ENCODE measurements at regions not wholly inside any gene's neighbourhood (a gene's known extent, or its start where the extent isn't known, plus 50 kb on each side); places are given as distances from the start of the nearest gene placed in this dataset.
"Not testable (repeated sequence)": the region's sequence is repeated elsewhere in the genome, so short reads cannot be mapped to it uniquely, and the experiment has no call there.

DNA sequence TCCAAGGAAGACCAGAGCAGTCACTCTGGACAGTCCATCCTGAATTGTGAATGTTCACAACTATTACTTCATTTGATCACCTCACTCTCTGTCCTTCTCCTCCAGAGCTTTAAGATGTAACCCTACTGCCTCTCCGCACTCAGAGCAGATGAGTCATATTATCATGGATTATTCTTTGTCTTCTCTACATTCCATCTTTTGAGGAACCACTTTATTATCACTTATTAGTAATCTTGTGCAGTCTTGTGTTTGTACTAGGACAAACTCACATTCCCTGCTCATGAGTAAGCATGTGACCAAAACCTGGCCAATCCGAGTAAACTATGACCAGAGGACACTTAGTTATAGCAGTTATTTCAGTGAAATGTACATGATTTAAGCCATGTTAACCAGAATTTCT lies 401.5 kb upstream of the ADGRB3 start:
- no peak for DNase-seq

DNA sequence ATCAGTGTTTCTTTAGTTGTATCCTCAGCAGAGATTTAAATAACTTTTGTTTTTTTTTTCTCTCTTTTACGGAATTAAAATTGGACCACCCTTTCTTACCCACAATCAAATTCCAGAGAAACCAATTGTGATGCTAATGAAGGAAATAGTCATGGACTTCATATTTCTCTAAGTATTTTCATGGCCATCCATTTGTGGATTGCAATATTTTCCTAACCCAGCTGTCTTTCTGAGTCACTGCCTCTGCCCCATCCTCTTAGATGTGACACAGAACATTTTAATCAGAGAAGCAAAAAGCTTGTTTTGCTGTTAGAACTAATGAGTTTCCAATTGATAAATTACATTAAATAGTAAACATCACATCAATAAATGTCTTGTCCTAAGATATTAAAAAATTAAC lies 405.5 kb upstream of the ADGRB3 start:
- DNase-seq, result no peak

DNA sequence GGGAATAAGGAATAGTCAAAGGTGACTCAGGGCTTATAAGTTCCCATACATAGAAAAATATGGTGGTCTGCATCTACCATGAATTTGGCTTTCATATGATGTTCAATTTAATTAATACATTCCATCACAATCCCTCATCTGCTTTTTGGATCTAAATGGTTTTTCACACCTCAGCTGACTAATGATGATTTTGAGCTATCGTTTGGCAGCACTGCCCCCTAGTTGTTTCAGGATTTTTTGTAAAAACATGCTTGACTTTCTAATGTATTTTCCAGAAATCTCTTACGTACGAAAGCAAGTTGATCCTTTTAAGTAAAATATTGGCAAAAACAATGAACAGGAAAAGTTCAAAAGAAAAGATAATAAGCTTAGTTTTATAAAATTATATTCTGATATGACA lies 408.6 kb upstream of the ADGRB3 start:
- no peak for DNase-seq

DNA sequence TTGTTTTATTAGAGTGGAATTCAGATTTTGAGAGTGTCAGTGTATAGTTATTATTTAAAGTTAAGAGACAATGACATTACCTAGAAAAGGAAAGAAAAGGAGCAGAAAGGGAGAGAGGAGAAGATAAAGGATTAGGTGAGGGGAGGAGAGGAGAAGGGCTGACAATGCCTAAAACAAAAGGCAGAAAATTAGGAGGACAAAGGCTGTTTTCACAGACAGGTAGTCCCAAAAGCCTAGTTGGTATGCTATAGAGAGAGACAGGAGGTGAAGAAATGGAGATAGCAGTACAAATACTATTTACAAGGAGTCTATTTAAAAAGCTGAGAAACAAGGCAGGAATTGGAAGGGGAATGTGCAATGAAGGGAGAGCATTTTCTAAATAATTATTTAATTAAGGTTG lies 409.4 kb upstream of the ADGRB3 start:
- no peak for DNase-seq

DNA sequence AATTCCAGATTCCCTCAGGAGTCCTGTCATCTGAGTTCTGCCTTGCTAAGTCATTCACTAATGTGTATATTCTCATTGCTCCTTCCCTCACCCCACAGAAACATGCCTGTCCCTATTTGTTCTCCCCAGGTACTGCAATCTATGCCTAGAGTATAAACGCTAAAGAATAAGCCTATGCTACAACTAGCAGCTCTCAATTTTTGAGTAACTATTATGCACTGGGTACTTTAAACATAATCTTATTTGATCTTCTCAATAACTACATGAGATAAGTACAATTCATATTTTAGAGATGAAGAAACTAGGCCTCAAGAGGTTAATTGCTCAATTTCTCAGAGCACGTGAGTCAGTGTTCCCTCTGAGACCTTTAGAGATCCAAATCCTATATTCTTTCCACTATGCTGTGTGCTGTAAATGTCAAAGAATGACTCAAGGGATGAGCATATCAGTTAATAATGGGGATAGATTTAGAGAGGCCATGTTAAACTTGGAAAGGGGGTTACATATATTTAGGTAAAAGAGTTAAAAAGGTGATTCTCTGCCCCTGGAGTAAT lies 423.8 kb upstream of the ADGRB3 start:
- DNase-seq, result no peak

DNA sequence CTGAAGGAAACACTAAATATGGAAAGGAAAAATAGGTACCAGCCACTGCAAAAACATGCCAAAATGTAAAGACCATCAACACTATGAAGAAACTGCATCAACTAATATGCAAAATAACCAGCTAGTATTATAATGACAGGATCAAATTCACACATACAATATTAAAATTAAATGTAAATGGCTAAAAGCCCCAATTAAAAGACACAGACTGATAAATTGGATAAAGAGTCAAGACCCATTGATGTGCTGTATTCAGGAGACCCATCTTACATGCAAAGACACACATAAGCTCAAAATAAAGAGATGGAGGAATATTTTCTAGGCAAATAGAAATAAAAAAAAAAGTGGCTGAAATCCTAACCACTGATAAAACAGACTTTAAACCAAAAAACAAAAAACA lies 427.5 kb upstream of the ADGRB3 start:
- not testable (repeated sequence) for DNase-seq

DNA sequence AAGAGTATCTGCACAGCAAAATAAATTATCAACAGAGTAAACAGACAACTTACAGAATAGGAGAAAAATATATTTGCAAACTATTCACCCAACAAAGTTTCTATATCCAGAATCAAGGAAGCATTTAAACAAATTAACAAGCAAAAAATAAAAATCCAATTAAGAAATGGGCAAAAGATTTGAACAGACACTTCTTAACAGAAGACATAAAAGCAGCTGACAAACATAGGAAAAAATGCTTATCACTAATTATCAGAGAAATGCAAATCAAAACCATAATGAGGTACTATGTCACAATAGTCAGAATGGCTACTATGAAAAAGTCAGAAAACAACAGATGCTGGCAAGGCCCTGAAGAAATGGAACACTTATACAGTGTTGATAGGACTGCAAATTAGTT lies 434.2 kb upstream of the ADGRB3 start:
- DNase-seq, result no peak

DNA sequence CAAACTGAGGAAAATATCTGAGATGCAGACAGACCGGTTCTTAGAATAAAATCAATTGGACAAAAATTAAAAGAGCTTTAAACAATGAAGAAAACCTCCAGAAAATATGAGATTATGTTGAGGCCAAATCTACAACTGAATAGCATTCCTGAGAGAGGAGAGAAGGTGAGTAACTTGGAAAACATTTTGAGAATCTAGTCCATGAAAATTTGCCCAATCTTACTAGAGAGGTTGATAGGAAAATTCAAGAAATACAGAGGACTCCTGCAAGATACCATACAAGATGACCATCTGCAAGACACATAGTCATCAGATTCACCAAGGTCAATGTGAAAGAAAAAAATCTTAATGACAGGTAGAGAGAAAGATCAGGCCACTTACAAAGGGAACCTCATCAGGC lies 437.7 kb upstream of the ADGRB3 start:
- no peak for DNase-seq

DNA sequence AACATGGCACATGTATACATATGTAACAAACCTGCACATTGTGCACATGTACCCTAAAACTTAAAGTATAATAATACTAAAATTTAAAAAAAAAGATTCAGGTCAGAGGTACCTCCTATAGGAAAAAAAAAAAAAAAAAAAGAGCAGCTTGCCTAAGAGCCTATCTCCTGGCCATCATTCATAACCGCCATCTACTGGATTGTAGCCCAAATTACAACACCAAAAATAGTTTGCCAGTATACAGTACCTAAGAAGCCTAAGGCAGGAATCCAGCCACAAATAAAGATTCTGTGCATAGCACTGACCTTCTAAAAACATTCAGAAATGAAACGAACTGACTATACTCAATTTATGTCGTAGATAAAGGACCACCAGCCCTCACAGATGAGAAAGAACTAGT lies 438.4 kb upstream of the ADGRB3 start:
- no peak for DNase-seq

DNA sequence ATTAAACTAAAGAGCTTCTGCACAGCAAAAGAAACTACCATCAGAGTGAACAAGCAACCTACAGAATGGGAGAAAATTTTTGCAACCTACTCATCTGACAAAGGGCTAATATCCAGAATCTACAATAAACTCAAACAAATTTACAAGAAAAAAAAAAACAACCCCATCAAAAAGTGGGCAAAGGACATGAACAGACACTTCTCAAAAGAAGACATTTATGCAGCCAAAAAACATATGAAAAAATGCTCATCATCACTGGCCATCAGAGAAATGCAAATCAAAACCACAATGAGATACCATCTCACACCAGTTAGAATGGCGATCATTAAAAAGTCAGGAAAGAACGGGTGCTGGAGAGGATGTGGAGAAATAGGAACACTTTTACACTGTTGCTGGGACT lies 439.3 kb upstream of the ADGRB3 start:
- DNase-seq, result not testable (repeated sequence)

DNA sequence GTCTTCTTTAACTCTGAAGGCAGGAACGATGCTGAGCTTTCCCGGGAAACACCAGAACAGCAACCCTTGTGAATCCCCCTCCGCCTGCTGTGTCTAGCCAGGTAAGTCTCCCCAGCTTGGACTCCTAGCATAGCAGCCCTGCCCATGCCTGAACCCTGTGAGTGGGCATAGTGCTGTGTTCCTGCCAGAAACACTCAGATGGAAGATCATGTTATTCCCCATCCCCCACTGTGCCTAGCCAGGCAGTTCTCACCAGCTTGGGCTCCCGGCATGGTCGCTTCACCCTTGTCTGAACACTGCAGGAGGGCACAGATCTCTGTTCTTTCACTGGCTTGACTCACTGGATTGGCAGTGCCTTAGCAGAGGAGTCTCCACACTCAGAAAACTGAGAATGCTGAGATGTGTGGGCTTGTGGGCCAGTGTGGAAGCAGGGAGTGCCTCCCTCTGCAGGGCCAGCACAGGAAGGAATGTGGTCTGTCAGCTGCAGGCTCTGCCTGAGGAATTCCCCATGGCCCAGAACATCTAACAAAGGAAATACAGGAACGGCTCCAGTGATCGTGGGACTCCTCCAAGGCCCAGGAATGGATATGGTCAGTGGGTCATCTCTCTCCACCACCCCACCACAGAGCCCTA lies 440.1 kb upstream of the ADGRB3 start:
- DNase-seq, result no peak

DNA sequence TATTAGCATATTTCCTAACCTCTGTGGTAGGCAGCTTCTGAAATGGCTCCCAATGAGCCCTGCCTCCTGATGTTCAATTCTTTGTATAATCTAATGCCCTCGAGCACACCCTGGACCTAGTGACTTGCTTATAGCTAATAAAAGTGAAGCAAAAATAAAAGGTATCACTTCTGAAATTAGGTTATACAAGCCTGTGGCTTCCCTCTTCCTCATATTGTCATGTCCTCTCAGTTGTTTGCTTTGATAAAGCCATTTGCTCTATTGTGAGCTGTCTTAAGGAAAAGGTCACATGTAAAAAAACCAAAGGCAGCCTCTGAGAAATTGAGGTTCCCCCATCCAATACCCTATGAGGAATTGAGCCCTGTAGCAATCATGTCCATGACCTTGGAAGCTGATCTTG lies 442.1 kb upstream of the ADGRB3 start:
- no peak for DNase-seq

DNA sequence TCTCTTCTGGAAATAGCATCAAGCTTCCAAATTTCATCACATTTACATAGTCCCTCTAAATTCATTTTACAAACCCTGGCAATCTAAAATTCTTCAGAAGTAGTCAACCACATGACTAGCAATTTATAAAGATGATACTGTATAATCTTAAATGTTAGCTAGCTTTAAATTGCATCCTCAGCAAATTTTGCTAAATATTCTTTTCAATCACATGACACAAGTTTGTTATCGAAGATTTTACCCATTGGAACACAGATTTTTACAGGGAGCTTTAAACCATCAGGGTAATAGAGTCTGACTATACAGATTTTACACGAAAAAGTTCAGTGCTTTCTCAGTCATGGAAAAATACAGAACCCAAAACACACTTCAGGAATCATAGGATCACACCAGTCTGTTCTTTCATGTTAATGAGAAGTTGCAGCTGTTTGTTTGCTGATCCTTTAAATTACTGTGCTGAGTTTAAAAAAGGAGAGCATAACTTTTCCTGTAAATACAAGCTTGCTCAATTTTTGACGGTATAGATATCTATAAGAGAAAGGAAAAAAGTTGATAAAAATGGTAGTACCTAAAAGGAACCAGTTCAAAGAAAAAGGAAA lies 445.8 kb upstream of the ADGRB3 start:
- no peak for DNase-seq

DNA sequence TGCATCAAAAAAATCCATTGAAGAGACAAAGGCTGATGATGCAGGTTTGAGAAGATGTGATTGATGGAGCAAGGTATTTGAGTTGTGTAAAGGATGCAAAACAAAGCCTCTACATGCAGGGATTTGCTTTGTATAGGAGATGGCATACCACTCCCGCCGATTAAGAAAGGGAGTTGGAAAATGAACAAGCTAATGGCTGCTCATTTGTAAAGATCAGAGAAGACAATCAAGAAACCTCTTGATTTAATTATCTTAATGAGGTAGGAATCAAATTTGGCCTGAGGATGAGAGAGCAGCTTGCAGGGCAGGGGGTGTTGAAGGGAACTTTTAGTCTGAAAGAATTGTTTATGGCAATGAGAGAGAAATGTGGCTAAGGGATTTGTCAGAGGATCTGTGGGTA lies 448.2 kb upstream of the ADGRB3 start:
- no peak for DNase-seq

DNA sequence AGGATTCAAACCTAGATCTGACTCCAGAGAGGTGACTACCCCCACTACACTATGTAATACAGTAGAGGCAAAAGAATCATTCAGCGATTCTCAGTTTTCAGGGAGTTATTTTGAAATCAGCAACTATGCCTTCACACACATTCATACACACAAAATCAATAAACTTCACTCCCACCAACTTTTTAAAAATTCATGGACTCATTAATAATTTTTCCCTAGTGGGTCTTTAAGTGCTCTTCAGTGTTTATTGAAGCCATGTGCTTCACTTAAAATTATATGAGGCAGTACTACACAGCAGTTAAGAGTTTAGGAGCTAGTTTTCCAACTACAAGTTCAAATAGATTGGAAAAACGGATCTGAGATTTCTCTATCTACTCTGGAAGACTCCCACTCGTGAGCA lies 452.7 kb upstream of the ADGRB3 start:
- DNase-seq, result no peak

DNA sequence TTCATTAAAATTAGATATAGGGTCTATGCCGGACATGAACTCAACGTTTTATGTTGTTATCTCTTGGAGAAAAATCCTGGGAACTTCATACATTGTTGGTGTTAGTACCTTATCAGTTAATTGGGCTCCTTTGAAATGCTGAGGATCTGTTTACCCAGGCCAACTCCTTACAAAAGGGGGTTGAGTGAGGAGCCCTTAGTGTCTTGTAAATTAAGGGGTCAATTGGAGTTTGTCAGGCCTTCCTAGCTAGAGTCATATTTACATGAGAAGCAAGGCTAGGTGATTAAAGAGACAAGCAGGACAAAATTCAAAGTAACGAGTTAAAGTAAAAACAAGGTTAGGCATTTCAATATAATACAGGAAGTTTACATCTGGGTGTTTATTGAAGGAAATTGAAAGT lies 454.1 kb upstream of the ADGRB3 start:
- DNase-seq, result not testable (repeated sequence)

DNA sequence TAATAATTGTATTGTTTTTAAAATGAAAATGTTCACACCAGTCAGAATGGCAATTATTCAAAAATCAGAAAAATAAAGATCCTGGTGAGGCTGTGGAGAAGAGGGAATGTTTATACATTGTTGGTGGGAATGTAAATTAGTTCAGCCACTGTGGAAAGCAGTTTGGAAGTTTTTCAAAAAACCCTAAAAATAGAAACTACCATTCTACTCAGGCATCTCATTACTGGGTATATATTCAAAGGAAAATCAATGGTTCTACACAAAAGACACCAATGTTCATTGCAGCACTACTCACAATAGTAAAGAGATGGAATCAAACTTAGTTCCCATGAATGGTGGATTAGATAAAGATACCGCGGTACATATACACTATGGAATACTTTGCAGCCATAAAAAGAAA lies 461.5 kb upstream of the ADGRB3 start:
- no peak for DNase-seq

DNA sequence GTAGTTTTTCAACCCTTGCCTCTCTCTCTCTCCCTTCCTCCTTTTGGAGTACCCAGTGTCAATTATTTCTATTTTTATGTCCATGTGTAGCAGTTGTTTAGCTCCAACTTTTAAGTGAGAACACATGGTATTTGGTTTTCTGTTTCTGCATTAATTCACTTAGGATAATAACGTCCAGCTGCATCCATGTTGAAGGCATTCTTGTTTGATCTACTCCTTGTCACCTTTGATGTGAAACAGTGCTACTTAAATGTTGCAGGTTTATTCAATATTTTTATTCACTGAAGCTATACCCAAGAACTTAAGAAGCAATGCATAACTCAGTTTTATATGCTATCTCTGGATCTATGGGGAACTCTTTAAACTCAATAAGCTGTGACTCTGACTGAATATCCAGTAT lies 465.2 kb upstream of the ADGRB3 start:
- DNase-seq, result no peak

DNA sequence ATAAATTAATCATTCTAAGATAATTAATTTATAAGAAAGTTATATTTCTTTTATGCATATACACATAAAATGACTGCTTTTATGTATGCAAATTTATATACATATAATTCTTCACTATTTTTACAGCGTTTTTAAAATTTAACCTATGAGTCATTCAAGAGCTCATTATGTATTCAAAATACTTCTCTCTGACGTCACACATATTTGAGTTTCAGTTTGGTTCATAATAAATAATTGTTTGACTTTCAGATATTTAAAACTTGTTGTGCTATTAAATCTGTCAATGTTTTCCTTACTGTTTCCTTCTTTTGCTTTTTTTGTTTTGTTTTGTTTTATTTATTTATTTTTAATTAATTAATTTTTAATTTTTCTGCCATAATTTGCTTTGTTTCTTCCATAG lies 467.5 kb upstream of the ADGRB3 start:
- no peak for DNase-seq

DNA sequence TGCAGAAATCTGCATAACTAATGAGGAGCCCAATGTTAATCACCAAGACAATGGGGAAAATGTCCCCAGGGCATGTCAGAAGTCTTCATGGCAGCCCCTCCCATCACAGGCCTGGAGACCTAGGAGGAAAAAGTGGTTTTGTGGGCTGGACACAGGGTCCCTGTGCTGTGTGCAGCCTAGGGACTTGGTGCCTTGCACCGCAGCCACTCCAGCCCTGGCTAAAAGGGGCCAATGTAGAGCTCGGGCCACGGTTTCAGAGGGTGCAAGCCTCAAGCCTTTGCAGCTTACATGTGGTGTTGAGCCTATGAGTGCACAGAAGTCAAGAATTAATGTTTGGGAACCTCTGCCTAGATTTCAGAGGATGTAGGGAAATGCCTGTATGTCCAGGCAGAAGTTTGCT lies 474.3 kb upstream of the ADGRB3 start:
- DNase-seq, result not testable (repeated sequence)

DNA sequence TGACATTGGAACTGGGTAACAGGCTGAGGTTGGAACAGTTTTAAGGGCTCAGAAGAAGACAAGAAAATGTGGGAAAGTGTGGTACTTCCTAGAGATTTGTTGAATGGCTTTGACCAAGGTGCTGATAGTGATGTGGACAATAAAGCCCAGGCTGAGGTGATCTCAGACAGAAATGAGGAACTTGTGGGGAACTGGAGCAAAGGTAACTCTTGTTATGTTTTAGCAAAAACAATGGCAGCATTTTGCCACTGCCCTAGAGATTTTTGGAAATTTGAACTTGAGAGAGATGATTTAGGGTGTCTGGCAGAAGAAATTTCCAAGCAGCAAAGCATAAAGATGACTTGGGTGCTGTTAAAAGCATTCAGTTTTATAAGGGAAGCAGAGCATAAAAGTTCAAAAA lies 474.7 kb upstream of the ADGRB3 start:
- no peak for DNase-seq

DNA sequence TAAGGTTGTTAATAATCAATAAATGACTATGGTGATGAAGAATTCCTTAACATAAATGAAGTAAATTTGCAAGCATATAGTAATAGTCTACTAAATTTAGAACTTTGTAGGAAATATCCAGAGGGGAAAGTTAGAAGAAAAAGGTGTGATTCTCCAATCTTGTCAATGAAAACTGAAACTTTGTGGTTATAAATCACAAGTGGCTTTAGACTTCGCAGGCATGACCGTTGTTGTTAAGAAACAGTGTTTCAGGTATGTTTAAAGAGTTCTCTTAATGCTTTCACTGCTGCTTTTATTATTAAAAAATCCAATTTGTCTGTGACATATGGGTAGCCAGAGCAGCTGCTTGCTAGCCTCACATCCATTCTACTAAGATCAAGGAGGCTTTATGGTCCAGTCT lies 475.6 kb upstream of the ADGRB3 start:
- no peak for DNase-seq

DNA sequence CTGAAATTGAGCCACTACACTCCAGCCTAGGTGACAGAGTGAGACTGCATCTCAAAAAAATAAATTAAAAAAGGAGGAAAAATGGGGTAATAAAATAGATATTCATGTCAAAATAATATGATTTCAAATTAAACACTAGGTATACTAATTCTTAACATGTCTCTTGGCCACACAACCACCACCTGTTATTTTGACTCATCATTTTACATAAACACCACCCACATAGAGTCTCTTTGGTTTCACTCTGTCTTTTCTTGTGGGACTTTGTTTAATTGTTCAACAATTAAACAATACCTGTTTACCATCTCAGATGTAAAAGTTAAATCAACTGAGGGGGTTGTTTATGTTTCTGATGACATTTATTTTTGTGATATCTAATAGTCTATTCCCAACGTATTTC lies 476.8 kb upstream of the ADGRB3 start:
- no peak for DNase-seq

DNA sequence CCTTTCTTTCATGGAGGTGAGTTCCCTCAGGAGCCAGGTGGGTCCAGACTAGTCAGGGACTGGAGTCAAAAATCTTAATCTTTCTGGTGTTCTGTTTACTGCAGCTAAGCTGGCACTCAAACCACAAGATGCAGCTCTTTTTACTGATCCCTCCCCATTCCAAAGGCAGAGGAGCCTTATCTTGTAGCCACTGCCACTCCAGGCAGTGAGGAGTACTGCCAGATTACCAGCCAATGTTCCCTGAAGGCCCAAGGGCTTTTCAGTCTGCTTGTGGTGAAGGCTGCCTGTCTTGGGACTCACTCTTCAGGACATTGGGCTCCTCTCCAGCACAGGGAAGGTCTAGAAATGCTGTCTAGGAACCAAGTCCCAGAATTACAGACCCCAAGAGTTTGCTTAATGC lies 490.4 kb upstream of the ADGRB3 start:
- no peak for DNase-seq

DNA sequence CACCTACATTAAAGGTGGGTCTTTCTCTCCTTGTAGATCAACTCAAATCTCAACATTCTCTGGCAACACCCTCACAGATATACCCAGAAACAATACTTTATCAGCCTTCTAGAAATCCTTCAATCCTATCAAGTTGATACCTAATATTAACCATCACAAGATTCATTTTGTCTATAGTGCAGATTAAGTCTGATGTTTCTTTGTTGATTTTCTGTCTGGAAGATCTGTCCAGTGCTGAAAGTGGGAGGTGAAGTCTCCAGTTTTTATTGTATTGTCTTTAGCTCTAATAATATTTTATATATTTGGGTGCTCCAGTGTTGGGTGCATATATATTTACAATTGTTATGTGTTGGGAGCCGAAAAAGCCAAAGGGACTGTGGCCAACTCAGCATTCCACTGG lies 493.9 kb upstream of the ADGRB3 start:
- no peak for DNase-seq

Data from activated effector memory CD4-positive, alpha-beta T cell treated with anti-CD3 and anti-CD28 coated beads, Interleukin-2, amount 50 U/mL, for 16 hours (primary cell).